Spleen (tissue), 7 donors: ENCODE measurements at regions not wholly inside any gene's neighbourhood (a gene's known extent, or its start where the extent isn't known, plus 50 kb on each side); places are given as distances from the start of the nearest gene placed in this dataset.

Experiments used
- POLR2A ChIP-seq, 3 donors: fragments of 450-650 bp; IDR thresholded peaks; one replicate each; pipeline ENCODE4 v1.5.1; 2017; ENCODE audit warnings: antibody characterized with exemption in 3 of 3, mild to moderate bottlenecking in 1 of 3
- TF ChIP-seq, protein P1 (sequence below), 11 experiments: fragments of 200-600 bp in 7 of 11; fragments of 450-650 bp in 4 of 11; sonication (generic) in 4 of 11; IDR thresholded peaks in 8 of 11; conservative IDR thresholded peaks in 3 of 11; 1 replicate in 7 of 11; 2 replicates in 4 of 11; pipeline versions ENCODE4 v1.4.0 to v1.8.0; 2016 to 2021; ENCODE audit warnings: antibody characterized with exemption in 11 of 11, inconsistent platforms in 4 of 11, mild to moderate bottlenecking in 1 of 11
- donor health status: DM: no; HTN: no; CAD: no; lungs with moderate emphysema.
- donor health status: DM: no; HTN: no; CAD: no.
- donor health status: DM: no; HTN: no; CAD: no.

DNA sequence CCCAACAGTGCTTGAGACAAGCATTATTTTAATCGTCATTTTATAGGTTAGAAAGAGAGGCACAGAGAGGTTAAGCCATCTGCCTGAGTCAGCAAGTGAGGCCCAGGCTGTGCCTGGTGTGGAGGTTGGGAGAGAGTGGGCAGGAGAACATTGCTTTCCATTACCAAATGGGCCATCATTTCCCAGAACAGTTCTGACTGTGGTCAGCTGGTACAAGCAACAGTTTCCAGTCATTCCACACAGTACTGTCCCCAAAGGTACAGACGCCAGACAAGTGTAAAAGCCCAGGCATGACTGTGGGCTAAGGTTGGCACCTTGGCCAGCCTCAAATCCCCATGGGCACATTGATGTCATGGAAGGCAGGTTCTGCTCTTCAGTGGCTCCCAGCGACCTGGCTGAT is 98.2 kb upstream of the LCLAT1 start:
- TF ChIP-seq, protein P1, sequence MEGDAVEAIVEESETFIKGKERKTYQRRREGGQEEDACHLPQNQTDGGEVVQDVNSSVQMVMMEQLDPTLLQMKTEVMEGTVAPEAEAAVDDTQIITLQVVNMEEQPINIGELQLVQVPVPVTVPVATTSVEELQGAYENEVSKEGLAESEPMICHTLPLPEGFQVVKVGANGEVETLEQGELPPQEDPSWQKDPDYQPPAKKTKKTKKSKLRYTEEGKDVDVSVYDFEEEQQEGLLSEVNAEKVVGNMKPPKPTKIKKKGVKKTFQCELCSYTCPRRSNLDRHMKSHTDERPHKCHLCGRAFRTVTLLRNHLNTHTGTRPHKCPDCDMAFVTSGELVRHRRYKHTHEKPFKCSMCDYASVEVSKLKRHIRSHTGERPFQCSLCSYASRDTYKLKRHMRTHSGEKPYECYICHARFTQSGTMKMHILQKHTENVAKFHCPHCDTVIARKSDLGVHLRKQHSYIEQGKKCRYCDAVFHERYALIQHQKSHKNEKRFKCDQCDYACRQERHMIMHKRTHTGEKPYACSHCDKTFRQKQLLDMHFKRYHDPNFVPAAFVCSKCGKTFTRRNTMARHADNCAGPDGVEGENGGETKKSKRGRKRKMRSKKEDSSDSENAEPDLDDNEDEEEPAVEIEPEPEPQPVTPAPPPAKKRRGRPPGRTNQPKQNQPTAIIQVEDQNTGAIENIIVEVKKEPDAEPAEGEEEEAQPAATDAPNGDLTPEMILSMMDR (IDR thresholded peaks at IDR 0.05 in 8 of 11, conservative IDR thresholded peaks at IDR 0.05 in 3 of 11) = no peak
- no peak for TF ChIP-seq POLR2A (IDR thresholded peaks at IDR 0.05)
